Stimulated activated CD4-positive, alpha-beta T cell treated with anti-CD3 and anti-CD28 coated beads, TNF-alpha, amount 100 ng/mL, for 1 hour (primary cell): ENCODE measurements at regions not wholly inside any gene's neighbourhood (a gene's known extent, or its start where the extent isn't known, plus 50 kb on each side); places are given as distances from the start of the nearest gene placed in this dataset.

Source experiments
- DNase-seq, 3 donors: peaks; one replicate each; pipeline ENCODE4 v3.0.0-alpha.2; 2020; ENCODE audit warnings: low read depth in 3 of 3, low spot score in 1 of 3

- no peak for DNase-seq
Measured at GRCh38 chr12:132395192-132395907, 66.0 kb upstream of the GALNT9 start.

GRCh38 chr12:132393991-132394949, 64.9 kb upstream of the GALNT9 start:
- no peak for DNase-seq

GRCh38 chr12:132393245-132393795, 63.9 kb upstream of the GALNT9 start:
- no peak for DNase-seq

GRCh38 chr12:132392389-132393244, 63.2 kb upstream of the GALNT9 start:
- no peak for DNase-seq

GRCh38 chr12:132391326-132392041, 62.1 kb upstream of the GALNT9 start:
- DNase-seq: no peak

GRCh38 chr12:132390287-132391076, 61.1 kb upstream of the GALNT9 start:
- DNase-seq: no peak

- DNase-seq: no peak
Measured at GRCh38 chr12:132389526-132390286, 60.3 kb upstream of the GALNT9 start.

GRCh38 chr12:132389026-132389425, 59.6 kb upstream of the GALNT9 start:
- DNase-seq: no peak

GRCh38 chr12:132388379-132389015, 59.1 kb upstream of the GALNT9 start:
- DNase-seq: no peak

- no peak for DNase-seq
Measured at GRCh38 chr12:132386926-132387497, 57.6 kb upstream of the GALNT9 start.

GRCh38 chr12:132385923-132386751, 56.7 kb upstream of the GALNT9 start:
- DNase-seq: no peak

GRCh38 chr12:132384916-132385774, 55.8 kb upstream of the GALNT9 start:
- DNase-seq: no peak

- no peak for DNase-seq
Measured at GRCh38 chr12:132380641-132381040, 51.3 kb upstream of the GALNT9 start.

- no peak for DNase-seq
Measured at GRCh38 chr12:132379996-132380395, 50.6 kb upstream of the GALNT9 start.

- DNase-seq: no peak
Measured at GRCh38 chr12:132379576-132379975, 50.2 kb upstream of the GALNT9 start.
